Tibial nerve (tissue), 4 donors: ENCODE measurements at regions not wholly inside any gene's neighbourhood (a gene's known extent, or its start where the extent isn't known, plus 50 kb on each side); places are given as distances from the start of the nearest gene placed in this dataset.

Experiments used
- EP300 ChIP-seq, 2 donors: sonication (generic); formaldehyde crosslinking; IDR thresholded peaks; one replicate each; pipeline ENCODE4 v1.6.1; 2017; ENCODE audit warnings: antibody characterized with exemption in 2 of 2, mild to moderate bottlenecking in 1 of 2
- POLR2A ChIP-seq, 2 donors: fragments of 450-650 bp; IDR thresholded peaks; one replicate each; pipeline ENCODE4 v1.6.1; 2017; ENCODE audit warnings: antibody characterized with exemption in 2 of 2, mild to moderate bottlenecking in 2 of 2, moderate library complexity in 2 of 2
- TF ChIP-seq, protein P1 (sequence below), 5 experiments: fragments of 200-600 bp in 3 of 5; fragments of 450-650 bp in 2 of 5; sonication (generic) in 3 of 5; IDR thresholded peaks; one replicate each; pipeline ENCODE4 v1.5.1; 2016 to 2019; ENCODE audit warnings: antibody characterized with exemption in 5 of 5, mild to moderate bottlenecking in 3 of 5, moderate library complexity in 2 of 5

DNA sequence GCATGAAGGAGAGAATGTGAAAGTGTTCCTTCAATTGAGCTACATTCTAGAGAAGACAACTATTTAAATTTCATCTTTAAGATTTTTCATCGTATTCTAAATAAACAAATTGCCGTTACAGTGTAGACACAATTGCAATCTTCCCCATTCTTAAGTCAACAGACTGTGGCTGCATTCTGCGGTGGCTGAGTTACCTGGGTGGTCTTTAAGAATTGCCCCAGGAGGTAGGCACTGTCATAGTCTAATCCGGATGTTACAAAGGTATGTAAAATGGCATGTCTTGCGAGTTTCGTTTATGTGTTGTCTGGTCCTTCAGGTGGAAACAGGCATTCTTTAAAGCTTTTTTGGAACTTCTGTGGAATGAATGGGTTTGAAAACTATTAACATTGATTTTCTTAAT is 586.1 kb upstream of the PITX2 start:
- TF ChIP-seq, protein P1, sequence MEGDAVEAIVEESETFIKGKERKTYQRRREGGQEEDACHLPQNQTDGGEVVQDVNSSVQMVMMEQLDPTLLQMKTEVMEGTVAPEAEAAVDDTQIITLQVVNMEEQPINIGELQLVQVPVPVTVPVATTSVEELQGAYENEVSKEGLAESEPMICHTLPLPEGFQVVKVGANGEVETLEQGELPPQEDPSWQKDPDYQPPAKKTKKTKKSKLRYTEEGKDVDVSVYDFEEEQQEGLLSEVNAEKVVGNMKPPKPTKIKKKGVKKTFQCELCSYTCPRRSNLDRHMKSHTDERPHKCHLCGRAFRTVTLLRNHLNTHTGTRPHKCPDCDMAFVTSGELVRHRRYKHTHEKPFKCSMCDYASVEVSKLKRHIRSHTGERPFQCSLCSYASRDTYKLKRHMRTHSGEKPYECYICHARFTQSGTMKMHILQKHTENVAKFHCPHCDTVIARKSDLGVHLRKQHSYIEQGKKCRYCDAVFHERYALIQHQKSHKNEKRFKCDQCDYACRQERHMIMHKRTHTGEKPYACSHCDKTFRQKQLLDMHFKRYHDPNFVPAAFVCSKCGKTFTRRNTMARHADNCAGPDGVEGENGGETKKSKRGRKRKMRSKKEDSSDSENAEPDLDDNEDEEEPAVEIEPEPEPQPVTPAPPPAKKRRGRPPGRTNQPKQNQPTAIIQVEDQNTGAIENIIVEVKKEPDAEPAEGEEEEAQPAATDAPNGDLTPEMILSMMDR (IDR thresholded peaks at IDR 0.05) = no peak
- TF ChIP-seq POLR2A (IDR thresholded peaks at IDR 0.05) = no peak
- TF ChIP-seq EP300 (IDR thresholded peaks at IDR 0.05) = no peak
